Neural progenitor cell (in vitro differentiated cells): ENCODE measurements at regions not wholly inside any gene's neighbourhood (a gene's known extent, or its start where the extent isn't known, plus 50 kb on each side); places are given as distances from the start of the nearest gene placed in this dataset.

Source experiments
- CTCF ChIP-seq: fragments of 200-600 bp; sonication (generic); IDR thresholded peaks from 2 replicates; pipeline ENCODE4 v1.5.1; 2017; ENCODE audit warnings: antibody characterized with exemption, mild to moderate bottlenecking
- EZH2phosphoT487 ChIP-seq: fragments of 200-600 bp; sonication (generic); IDR thresholded peaks from 2 replicates; pipeline ENCODE4 v1.6.1; 2017; ENCODE audit warnings: antibody characterized with exemption

DNA sequence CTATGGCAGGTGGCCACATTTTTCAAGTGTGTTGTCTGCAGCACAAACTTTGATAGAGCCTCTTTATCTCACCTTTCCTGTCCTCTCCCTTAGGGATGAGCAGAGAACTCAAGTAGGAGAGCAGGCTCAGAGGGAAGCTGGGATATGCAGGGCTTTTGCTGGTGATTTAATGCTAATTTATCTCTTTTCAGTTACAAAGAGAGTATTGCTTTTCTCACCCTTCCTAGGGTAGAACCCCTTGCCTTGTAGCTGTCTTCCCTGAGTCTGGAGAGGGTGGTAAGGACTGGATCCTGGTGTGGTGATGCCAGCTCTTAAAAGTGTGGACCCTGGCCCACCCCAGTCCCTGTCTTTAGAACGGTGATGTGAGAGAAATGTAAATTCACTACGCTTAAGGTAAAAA lies 1061.4 kb downstream of the TYW1 start:
- TF ChIP-seq CTCF (no peak), EZH2phosphoT487 (no peak)
